ENCODE measurements at regions not wholly inside any gene's neighbourhood (a gene's known extent, or its start where the extent isn't known, plus 50 kb on each side); places are given as distances from the start of the nearest gene placed in this dataset.

- no CpG with 5 or more reads among the region's 2 CpGs for WGBS (ENCODE audit: insufficient coverage)
- Histone ChIP-seq H2AFZ (ENCODE audit: insufficient read depth, low read depth, low read length, poor library complexity, severe bottlenecking) (no peak overlapping the region), H3K79me2 (ENCODE audit: insufficient read depth, low read length) (no peaks in the 10 kb centered on the region), H4K20me1 (ENCODE audit: insufficient read depth, low read length) (no peaks in the 10 kb centered on the region), H3K9ac (ENCODE audit: insufficient read depth, low read length, poor library complexity, severe bottlenecking) (no peak overlapping the region), H3K4me3 (replicated peaks in 1 of 3; ENCODE audit: low read depth in 2 of 3, low read length in 3 of 3) (no peak overlapping the region), H3K4me2 (replicated peaks; ENCODE audit: extremely low read depth, low read length, poor library complexity, severe bottlenecking) (no peak overlapping the region), H3K9me3 (replicated peaks in 1 of 2; ENCODE audit: control insufficient read depth in 1 of 2, insufficient read depth in 1 of 2, low read length in 2 of 2) (no peaks in the 10 kb centered on the region), H3K4me1 (ENCODE audit: control insufficient read depth in 1 of 2, insufficient read depth in 2 of 2, low read length in 2 of 2) (peaks cover 3 to 7% of the 10 kb centered on the region in 2 donors), H3K36me3 (replicated peaks in 1 of 2; ENCODE audit: control insufficient read depth in 1 of 2, insufficient read depth in 2 of 2, low read length in 2 of 2) (no peaks in the 10 kb centered on the region), H3K27me3 (ENCODE audit: control insufficient read depth in 2 of 2, insufficient read depth in 2 of 2, low read length in 2 of 2) (no peaks in the 10 kb centered on the region), H3K27ac (ENCODE audit: low read depth in 1 of 2, low read length in 2 of 2) (no peak overlapping the region)
- Mint-ChIP-seq H3K4me1 (peaks cover 25% of the 10 kb centered on the region), H3K27me3 (ENCODE audit: low read depth in 3 of 3) (peaks cover 2 to 4% (median 2%) of the 10 kb centered on the region in 3 donors), H3K4me3 (no peak overlapping the region), H3K36me3 (no peaks in the 10 kb centered on the region), H3K27ac (no peak overlapping the region), H3K9me3 (peaks cover 0 to 1% (median 0%) of the 10 kb centered on the region in 7 donors)
- intact Hi-C loops (cut with micrococcal nuclease), result no loop called here
- no peak for TF ChIP-seq CTCF (IDR thresholded peaks at IDR 0.05)
- no peak for DNase-seq
Measured at GRCh38 chr5:96079962-96080361, 118.3 kb upstream of the ELL2 start.

- peaks cover 2 to 3% (median 2%) of the 10 kb centered on the region in 3 donors for H3K27me3 Mint-ChIP-seq (ENCODE audit: low read depth in 3 of 3)
- Histone ChIP-seq H4K20me1 (ENCODE audit: insufficient read depth, low read length) (no peaks in the 10 kb centered on the region), H3K4me1 (ENCODE audit: control insufficient read depth in 1 of 2, insufficient read depth in 2 of 2, low read length in 2 of 2) (peaks cover 3 to 7% of the 10 kb centered on the region in 2 donors), H3K27me3 (ENCODE audit: control insufficient read depth in 2 of 2, insufficient read depth in 2 of 2, low read length in 2 of 2) (no peaks in the 10 kb centered on the region), H3K9me3 (replicated peaks in 1 of 2; ENCODE audit: control insufficient read depth in 1 of 2, insufficient read depth in 1 of 2, low read length in 2 of 2) (no peaks in the 10 kb centered on the region), H2AFZ (ENCODE audit: insufficient read depth, low read depth, low read length, poor library complexity, severe bottlenecking) (no peak overlapping the region), H3K79me2 (ENCODE audit: insufficient read depth, low read length) (no peaks in the 10 kb centered on the region), H3K4me3 (replicated peaks in 1 of 3; ENCODE audit: low read depth in 2 of 3, low read length in 3 of 3) (no peak overlapping the region), H3K9ac (ENCODE audit: insufficient read depth, low read length, poor library complexity, severe bottlenecking) (no peak overlapping the region), H3K36me3 (replicated peaks in 1 of 2; ENCODE audit: control insufficient read depth in 1 of 2, insufficient read depth in 2 of 2, low read length in 2 of 2) (no peaks in the 10 kb centered on the region), H3K27ac (ENCODE audit: low read depth in 1 of 2, low read length in 2 of 2) (no peak overlapping the region), H3K4me2 (replicated peaks; ENCODE audit: extremely low read depth, low read length, poor library complexity, severe bottlenecking) (no peak overlapping the region)
- H3K4me1 Mint-ChIP-seq, result peaks cover 21% of the 10 kb centered on the region
- no peaks in the 10 kb centered on the region for H3K36me3 Mint-ChIP-seq
- peaks cover 0 to 1% (median 0%) of the 10 kb centered on the region in 7 donors for H3K9me3 Mint-ChIP-seq
- intact Hi-C loops (cut with micrococcal nuclease), result no loop called here
- no peak overlapping the region for H3K4me3 Mint-ChIP-seq
- no peak overlapping the region for H3K27ac Mint-ChIP-seq
- DNase-seq, result peak in 1 of 3 donors; percentile 46
- TF ChIP-seq CTCF (IDR thresholded peaks at IDR 0.05), result no peak
Measured at GRCh38 chr5:96079075-96079474, 117.4 kb upstream of the ELL2 start.
